AG04449 (cell line): ENCODE measurements at regions not wholly inside any gene's neighbourhood (a gene's known extent, or its start where the extent isn't known, plus 50 kb on each side); places are given as distances from the start of the nearest gene placed in this dataset.
"Not testable (repeated sequence)": the region's sequence is repeated elsewhere in the genome, so short reads cannot be mapped to it uniquely, and the experiment has no call there.

Source experiments
- CTCF ChIA-PET: fragments of 350-600 bp; formaldehyde crosslinking; extraction: SDS; loops from one replicate; lab custom pipeline; 2021; ENCODE audit warnings: antibody characterized with exemption; lab: Yijun Ruan, JAX
- POLR2A ChIA-PET: fragments of 400-600, 350-600 bp; formaldehyde crosslinking; extraction: SDS; loops from one replicate; lab custom pipeline; 2020; ENCODE audit warnings: antibody characterized with exemption, inconsistent platforms; lab: Yijun Ruan, JAX
- DNase-seq: peaks from one replicate; pipeline ENCODE4 v3.0.0-alpha.2; 2010; ENCODE audit warnings: low read depth, low spot score
- H3K4me3 ChIP-seq: 2 replicates; pipeline ENCODE4 v1.5.1; 2011; ENCODE audit warnings: low read depth, mild to moderate bottlenecking, control low read depth, low read length
- CTCF ChIP-seq: IDR thresholded peaks from one replicate; pipeline ENCODE4 v1.5.1; 2011; ENCODE audit warnings: mild to moderate bottlenecking, moderate library complexity, low read length, control low read depth, inconsistent platforms; ENCODE audit not compliant: insufficient read depth; ENCODE audit errors: missing control alignments

GRCh38 chr4:154125340-154125739 is 336.5 kb upstream of the SFRP2 start:
- POLR2A ChIA-PET = no interaction called here
- no peak for DNase-seq
- CTCF ChIA-PET = no interaction called here
- no peak overlapping the region for H3K4me3 ChIP-seq
- TF ChIP-seq CTCF = no peak

- no peak overlapping the region for H3K4me3 ChIP-seq
- CTCF ChIA-PET = no interaction called here
- TF ChIP-seq CTCF = no peak
- peak; percentile 55 for DNase-seq
- POLR2A ChIA-PET = no interaction called here
Observed at GRCh38 chr4:154124539-154125255, 335.8 kb upstream of the SFRP2 start.

DNA sequence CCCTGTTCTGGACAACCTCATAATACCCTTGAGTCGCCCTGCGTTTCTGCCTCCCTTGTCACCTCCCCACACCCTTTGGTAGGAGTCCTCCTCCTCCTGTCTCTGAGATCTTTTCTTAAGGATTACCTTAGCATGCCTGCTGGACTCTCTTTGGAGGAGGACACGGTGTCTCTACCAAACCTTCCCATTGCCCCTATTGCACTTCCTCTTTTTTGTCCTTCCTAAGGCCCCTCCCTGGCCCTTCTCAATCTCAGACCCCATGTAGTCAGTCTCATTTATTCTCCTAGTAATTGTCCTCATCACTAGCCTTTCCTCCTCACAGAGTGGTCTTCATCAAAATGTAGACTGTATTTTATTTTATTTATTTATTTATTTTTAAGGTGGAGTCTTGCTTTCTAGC is 335.0 kb upstream of the SFRP2 start:
- DNase-seq = no peak
- ChIA-PET POLR2A (no interaction called here), CTCF (no interaction called here)
- no peak overlapping the region for H3K4me3 ChIP-seq
- TF ChIP-seq CTCF = no peak

- H3K4me3 ChIP-seq = no peak overlapping the region
- CTCF ChIA-PET = no interaction called here
- DNase-seq = no peak
- no peak for TF ChIP-seq CTCF
- POLR2A ChIA-PET = no interaction called here
Observed at GRCh38 chr4:154120690-154121345, 331.9 kb upstream of the SFRP2 start.

- POLR2A ChIA-PET = no interaction called here
- no peak for DNase-seq
- no peak overlapping the region for H3K4me3 ChIP-seq
- CTCF ChIA-PET = no interaction called here
- no peak for TF ChIP-seq CTCF
Observed at GRCh38 chr4:154120006-154120676, 331.3 kb upstream of the SFRP2 start.

GRCh38 chr4:154119317-154119716 is 330.4 kb upstream of the SFRP2 start:
- no peak for TF ChIP-seq CTCF
- ChIA-PET CTCF (no interaction called here), POLR2A (no interaction called here)
- no peak overlapping the region for H3K4me3 ChIP-seq
- no peak for DNase-seq

GRCh38 chr4:154117726-154118125 is 328.8 kb upstream of the SFRP2 start:
- CTCF ChIA-PET, H3K4me3 ChIP-seq, DNase-seq, POLR2A ChIA-PET: not testable (repeated sequence)
